ENCODE measurements at regions not wholly inside any gene's neighbourhood (a gene's known extent, or its start where the extent isn't known, plus 50 kb on each side); places are given as distances from the start of the nearest gene placed in this dataset.

DNA sequence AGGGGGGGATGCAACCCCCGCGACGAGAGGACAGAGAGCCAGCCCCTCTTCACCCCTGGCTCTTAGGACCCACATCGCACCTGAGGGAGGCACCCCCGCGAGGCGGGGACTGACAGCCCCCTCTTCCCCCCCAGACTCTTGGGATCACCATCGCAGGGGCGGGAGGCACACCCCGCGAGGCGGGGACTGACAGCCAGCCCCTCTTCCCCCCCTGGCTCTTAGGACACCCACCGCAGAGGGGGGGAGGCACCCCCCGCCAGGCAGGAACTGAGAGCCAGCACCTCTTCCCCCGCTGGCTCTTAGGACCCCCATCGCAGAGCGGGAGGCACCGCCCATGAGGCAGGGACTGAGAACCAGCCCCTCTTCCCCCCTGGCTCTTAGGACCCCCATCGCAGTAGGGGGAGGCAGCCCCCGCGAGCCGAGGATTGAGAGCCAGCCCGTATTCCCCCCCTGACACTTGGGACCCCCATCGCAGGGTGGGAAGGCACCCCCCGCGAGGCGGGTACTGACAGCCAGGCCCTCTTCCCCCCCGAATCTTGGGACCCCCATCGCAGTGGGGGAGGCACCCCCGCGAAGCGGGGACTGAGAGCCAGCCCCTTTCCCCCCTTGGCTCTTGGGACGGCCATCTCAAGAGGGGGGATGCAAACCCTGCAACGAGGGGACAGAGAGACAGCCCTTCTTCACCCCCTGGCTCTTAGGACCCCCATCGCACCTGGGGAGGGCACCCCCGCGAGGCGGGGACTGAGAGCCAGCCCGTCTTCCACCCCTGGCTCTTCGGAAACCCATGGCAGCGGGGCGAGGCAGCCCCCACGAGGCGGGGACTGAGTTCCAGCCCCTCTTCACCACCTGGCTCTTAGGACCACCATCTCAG, 2425.1 kb upstream of the PCDH20 start (continued):
- TF ChIP-seq, protein P1, sequence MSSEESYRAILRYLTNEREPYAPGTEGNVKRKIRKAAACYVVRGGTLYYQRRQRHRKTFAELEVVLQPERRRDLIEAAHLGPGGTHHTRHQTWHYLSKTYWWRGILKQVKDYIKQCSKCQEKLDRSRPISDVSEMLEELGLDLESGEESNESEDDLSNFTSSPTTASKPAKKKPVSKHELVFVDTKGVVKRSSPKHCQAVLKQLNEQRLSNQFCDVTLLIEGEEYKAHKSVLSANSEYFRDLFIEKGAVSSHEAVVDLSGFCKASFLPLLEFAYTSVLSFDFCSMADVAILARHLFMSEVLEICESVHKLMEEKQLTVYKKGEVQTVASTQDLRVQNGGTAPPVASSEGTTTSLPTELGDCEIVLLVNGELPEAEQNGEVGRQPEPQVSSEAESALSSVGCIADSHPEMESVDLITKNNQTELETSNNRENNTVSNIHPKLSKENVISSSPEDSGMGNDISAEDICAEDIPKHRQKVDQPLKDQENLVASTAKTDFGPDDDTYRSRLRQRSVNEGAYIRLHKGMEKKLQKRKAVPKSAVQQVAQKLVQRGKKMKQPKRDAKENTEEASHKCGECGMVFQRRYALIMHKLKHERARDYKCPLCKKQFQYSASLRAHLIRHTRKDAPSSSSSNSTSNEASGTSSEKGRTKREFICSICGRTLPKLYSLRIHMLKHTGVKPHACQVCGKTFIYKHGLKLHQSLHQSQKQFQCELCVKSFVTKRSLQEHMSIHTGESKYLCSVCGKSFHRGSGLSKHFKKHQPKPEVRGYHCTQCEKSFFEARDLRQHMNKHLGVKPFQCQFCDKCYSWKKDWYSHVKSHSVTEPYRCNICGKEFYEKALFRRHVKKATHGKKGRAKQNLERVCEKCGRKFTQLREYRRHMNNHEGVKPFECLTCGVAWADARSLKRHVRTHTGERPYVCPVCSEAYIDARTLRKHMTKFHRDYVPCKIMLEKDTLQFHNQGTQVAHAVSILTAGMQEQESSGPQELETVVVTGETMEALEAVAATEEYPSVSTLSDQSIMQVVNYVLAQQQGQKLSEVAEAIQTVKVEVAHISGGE (CRISPR knock-in tag; IDR thresholded peaks at IDR 0.05) = no peak

DNA sequence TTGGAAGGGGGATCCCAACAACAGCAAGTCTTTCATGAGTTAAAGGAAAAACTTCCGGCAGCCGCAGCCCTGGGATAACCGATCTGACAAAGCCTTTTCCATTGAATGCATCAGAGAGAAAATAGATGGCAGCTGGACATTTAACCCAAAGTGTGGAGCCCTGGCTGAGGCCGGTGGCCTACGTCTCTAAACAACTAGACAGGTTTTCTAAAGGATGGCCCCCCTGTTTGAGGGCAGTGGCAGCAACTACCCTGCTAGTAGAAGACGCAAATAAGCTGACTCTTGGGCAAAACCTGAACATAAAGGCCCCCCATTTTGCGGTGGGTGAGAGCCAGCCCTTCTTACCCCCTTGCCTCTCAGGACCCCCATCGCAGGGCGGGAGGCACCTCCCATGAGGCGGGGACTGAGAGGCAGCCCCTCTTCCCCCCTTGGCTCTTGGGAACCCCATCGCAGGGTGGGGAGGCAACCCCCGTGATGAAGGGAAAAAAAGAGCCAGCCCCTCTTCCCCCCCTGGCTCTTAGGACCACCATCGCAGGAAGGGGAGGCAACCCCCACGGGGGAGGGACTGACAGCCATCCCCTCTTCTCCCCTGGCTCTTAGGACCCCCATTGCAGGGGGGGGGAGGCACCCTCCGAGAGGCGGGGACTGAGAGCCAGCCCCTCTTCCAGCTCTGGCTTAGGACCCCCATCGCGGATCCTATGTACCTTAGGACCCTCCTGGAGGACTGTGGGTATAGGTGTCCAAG, 2422.9 kb upstream of the PCDH20 start:
- H2AFZ ChIP-seq (ENCODE audit: control insufficient read depth, low read depth, low read length) = no peak overlapping the region
- ChIA-PET POLR2A (no interaction called here), CTCF (no interaction called here), SMC1A (ENCODE audit: uncharacterized antibody, unreplicated experiment) (no interaction called here), RAD21 (ENCODE audit: unreplicated experiment) (no interaction called here)
- FAIRE-seq (no peak), ATAC-seq (no peak), DNase-seq (ENCODE audit: low read depth, low spot score) (no peak)
- H3K27me3 ChIP-seq (replicated peaks in 1 of 2; ENCODE audit: control insufficient read depth in 2 of 2, insufficient read depth in 2 of 2, low read length in 1 of 2) = no peaks in the 10 kb centered on the region
- H3K9me3 ChIP-seq (replicated peaks; ENCODE audit: control insufficient read depth, insufficient read depth, low read length) = no peaks in the 10 kb centered on the region; the same call in 2 of the 3 replicates
- BruUV-seq (replicated peaks) = no TSS peak
- no peak overlapping the region for H3K4me2 ChIP-seq (ENCODE audit: control insufficient read depth, insufficient read depth)
- WGBS (ENCODE audit: insufficient coverage, insufficient replicate concordance, low lambda C conversion rate, missing lambda C conversion rate) = 57% methylated on average over 10 of the region's 18 CpGs
- H4K20me1 ChIP-seq (ENCODE audit: control insufficient read depth, insufficient read depth) = no peaks in the 10 kb centered on the region
- in situ Hi-C loops (cut with MboI) (no loop called here), intact Hi-C loops (cut with micrococcal nuclease; ENCODE audit: unreplicated experiment) (no loop called here)
- H3K4me3 ChIP-seq = no peak overlapping the region
- no peaks in the 10 kb centered on the region for H3K36me3 ChIP-seq (ENCODE audit: control insufficient read depth in 2 of 2, insufficient read depth in 2 of 2, low read length in 1 of 2)
- no peak overlapping the region for H3K9ac ChIP-seq (ENCODE audit: control insufficient read depth, insufficient read depth, low read length)
- H3K4me1 ChIP-seq (ENCODE audit: control insufficient read depth, insufficient read depth, low read length) = no peaks in the 10 kb centered on the region
- H3K79me2 ChIP-seq (ENCODE audit: control insufficient read depth, insufficient read depth, low read length) = no peaks in the 10 kb centered on the region
- H3K27ac ChIP-seq (ENCODE audit: control insufficient read depth, insufficient read depth) = no peak overlapping the region
- TF ChIP-seq, protein P2, sequence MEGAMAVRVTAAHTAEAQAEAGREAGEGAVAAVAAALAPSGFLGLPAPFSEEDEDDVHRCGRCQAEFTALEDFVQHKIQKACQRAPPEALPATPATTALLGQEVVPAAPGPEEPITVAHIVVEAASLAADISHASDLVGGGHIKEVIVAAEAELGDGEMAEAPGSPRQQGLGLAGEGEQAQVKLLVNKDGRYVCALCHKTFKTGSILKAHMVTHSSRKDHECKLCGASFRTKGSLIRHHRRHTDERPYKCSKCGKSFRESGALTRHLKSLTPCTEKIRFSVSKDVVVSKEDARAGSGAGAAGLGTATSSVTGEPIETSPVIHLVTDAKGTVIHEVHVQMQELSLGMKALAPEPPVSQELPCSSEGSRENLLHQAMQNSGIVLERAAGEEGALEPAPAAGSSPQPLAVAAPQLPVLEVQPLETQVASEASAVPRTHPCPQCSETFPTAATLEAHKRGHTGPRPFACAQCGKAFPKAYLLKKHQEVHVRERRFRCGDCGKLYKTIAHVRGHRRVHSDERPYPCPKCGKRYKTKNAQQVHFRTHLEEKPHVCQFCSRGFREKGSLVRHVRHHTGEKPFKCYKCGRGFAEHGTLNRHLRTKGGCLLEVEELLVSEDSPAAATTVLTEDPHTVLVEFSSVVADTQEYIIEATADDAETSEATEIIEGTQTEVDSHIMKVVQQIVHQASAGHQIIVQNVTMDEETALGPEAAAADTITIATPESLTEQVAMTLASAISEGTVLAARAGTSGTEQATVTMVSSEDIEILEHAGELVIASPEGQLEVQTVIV (IDR thresholded peaks at IDR 0.05; ENCODE audit: borderline replicate concordance, partially characterized antibody) = no peak
- TF ChIP-seq HDAC2 (IDR thresholded peaks at IDR 0.05) (no peak), SUZ12 (IDR thresholded peaks at IDR 0.05; ENCODE audit: unreplicated experiment) (no peak), RCOR1 (conservative IDR thresholded peaks at IDR 0.05; ENCODE audit: low read depth, low read length) (no peak), CBX5 (IDR thresholded peaks at IDR 0.05; ENCODE audit: low read depth) (no peak), ETV6 (conservative IDR thresholded peaks at IDR 0.05 in 1 of 2, IDR thresholded peaks at IDR 0.05 in 1 of 2; ENCODE audit: borderline replicate concordance in 1 of 2, low read depth in 1 of 2) (no peak), SMAD1 (IDR thresholded peaks at IDR 0.05; ENCODE audit: low read depth, partially characterized antibody) (no peak), DPF2 (IDR thresholded peaks at IDR 0.05) (no peak), KAT2A (conservative IDR thresholded peaks at IDR 0.05; ENCODE audit: control insufficient read depth, low read depth, low read length) (no peak)
- TF ChIP-seq, protein P3, sequence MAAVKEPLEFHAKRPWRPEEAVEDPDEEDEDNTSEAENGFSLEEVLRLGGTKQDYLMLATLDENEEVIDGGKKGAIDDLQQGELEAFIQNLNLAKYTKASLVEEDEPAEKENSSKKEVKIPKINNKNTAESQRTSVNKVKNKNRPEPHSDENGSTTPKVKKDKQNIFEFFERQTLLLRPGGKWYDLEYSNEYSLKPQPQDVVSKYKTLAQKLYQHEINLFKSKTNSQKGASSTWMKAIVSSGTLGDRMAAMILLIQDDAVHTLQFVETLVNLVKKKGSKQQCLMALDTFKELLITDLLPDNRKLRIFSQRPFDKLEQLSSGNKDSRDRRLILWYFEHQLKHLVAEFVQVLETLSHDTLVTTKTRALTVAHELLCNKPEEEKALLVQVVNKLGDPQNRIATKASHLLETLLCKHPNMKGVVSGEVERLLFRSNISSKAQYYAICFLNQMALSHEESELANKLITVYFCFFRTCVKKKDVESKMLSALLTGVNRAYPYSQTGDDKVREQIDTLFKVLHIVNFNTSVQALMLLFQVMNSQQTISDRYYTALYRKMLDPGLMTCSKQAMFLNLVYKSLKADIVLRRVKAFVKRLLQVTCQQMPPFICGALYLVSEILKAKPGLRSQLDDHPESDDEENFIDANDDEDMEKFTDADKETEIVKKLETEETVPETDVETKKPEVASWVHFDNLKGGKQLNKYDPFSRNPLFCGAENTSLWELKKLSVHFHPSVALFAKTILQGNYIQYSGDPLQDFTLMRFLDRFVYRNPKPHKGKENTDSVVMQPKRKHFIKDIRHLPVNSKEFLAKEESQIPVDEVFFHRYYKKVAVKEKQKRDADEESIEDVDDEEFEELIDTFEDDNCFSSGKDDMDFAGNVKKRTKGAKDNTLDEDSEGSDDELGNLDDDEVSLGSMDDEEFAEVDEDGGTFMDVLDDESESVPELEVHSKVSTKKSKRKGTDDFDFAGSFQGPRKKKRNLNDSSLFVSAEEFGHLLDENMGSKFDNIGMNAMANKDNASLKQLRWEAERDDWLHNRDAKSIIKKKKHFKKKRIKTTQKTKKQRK (IDR thresholded peaks at IDR 0.05; ENCODE audit: low read depth, low read length) = no peak
